GM20000 (cell line): ENCODE measurements at regions not wholly inside any gene's neighbourhood (a gene's known extent, or its start where the extent isn't known, plus 50 kb on each side); places are given as distances from the start of the nearest gene placed in this dataset.
A peak's percentile ranks its signal among the peaks of the same experiment; 100 is the strongest.

Experiments used
- DNase-seq: peaks from one replicate; pipeline ENCODE4 v3.0.0; 2012; ENCODE audit warnings: low spot score
- CTCF ChIP-seq: IDR thresholded peaks from 2 replicates; pipeline ENCODE4 v1.5.1; 2012; ENCODE audit warnings: mild to moderate bottlenecking, control low read depth; ENCODE audit errors: extremely low read depth, missing control alignments

- no peak for TF ChIP-seq CTCF
- no peak for DNase-seq
Measured at GRCh38 chr5:96590796-96591195, 71.4 kb upstream of the CAST start.

GRCh38 chr5:96595300-96596090 is 66.7 kb upstream of the CAST start:
- peak; percentile 33 for DNase-seq
- TF ChIP-seq CTCF: no peak

- DNase-seq: no peak
- TF ChIP-seq CTCF: no peak
Measured at GRCh38 chr5:96597438-96598020, 64.6 kb upstream of the CAST start.

GRCh38 chr5:96601200-96601599 is 61.0 kb upstream of the CAST start:
- TF ChIP-seq CTCF: no peak
- no peak for DNase-seq

- peak; percentile 72 for DNase-seq
- TF ChIP-seq CTCF: peak; percentile 52
Measured at GRCh38 chr5:96601715-96602244, 60.4 kb upstream of the CAST start.

- no peak for DNase-seq
- TF ChIP-seq CTCF: no peak
Measured at GRCh38 chr5:96602776-96603175, 59.4 kb upstream of the CAST start.

- no peak for DNase-seq
- TF ChIP-seq CTCF: no peak
Measured at GRCh38 chr5:96605144-96605837, 56.9 kb upstream of the CAST start.
